GM21717 (cell line): ENCODE measurements at regions not wholly inside any gene's neighbourhood (a gene's known extent, or its start where the extent isn't known, plus 50 kb on each side); places are given as distances from the start of the nearest gene placed in this dataset.
"Not testable (repeated sequence)": the region's sequence is repeated elsewhere in the genome, so short reads cannot be mapped to it uniquely, and the experiment has no call there.

Experiments
- ATAC-seq: cut with Tn5 transposase; IDR thresholded peaks from one replicate; pipeline ENCODE4 v1.9.1; 2021; ENCODE audit warnings: mild to moderate bottlenecking, moderate library complexity; ENCODE audit not compliant: unreplicated experiment

- ATAC-seq: no peak
Measured at GRCh38 chr7:19381321-19381720, 236.1 kb upstream of the FERD3L start.

DNA sequence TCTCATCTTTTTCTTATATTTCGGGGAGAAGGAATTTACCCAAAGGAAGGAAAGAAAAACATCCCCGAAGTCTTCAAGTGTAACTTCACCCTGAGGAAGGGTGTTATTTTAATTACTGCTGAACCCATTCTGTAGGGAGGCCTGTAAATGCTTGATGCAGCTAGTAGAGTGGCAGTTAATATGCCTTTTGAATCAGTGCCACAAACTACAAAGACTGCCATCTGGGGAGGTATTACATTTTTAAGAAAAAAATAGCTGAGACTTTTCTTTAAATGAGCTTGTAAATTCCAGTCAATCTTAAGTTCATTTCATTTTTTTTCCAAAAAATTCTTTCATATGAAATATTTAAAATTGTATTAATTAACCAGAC lies 233.1 kb upstream of the FERD3L start:
- no peak for ATAC-seq

- no peak for ATAC-seq
Measured at GRCh38 chr7:19377611-19378344, 232.6 kb upstream of the FERD3L start.

GRCh38 chr7:19376538-19376937 lies 231.3 kb upstream of the FERD3L start:
- ATAC-seq: no peak

DNA sequence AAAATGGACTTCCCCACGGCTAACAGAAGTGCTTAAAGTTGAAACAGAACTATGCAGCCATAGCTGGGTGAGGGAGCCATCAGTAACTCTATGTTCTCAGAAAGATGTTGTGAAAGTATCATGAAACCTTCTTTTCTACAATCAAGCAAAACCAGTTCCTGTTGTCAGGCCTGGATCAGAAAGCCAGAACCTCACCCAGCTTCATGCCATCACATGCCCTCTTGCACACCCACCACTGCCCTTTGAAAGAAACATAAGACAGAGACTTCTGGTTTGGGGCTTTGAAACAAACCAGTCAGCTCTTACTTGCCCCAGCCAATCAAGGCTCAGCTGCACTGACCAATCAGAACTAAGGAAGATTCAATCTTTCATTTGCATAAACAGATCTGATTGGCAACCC lies 230.8 kb upstream of the FERD3L start:
- no peak for ATAC-seq

- no peak for ATAC-seq
Measured at GRCh38 chr7:19373334-19373733, 228.1 kb upstream of the FERD3L start.

DNA sequence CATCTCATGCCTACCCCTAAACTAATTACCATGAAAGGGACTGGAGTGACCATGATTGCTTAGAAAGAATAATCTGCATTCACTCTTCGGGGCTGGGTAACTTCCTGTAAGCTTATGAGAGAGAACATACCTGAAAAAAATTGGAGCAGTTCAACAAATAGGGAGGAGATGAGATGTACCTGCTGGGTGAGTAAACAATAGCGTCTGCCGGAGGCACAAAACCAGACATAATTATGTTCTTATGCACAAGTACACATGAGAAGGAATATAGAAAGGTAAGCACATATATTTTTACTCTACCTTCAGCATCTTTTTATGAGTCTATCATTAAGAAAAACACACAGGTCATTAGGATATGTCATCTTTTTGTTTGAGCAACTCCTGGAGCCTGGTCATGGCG lies 224.6 kb upstream of the FERD3L start:
- ATAC-seq: no peak

- ATAC-seq: no peak
Measured at GRCh38 chr7:19369182-19369581, 224.0 kb upstream of the FERD3L start.

DNA sequence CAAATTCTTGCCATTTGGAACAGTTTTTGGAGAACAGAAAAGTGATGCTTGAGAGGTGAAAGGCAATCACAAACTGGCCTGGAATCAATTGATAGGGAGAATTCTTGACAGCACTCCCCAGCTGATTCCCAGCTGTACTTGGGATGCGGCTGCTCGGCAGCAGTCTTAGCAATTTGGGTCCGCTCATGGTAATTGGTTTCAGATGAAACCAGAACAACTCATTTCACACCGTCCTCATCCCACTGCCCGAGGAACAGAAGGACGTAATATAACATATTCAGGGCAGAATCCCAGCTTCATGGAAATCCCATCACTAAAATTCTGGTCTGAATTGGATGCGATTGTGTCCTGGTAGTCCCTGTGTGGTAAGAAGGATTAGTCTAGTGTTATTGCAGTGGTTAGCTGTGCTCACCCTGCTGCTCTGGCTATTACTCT lies 223.3 kb upstream of the FERD3L start:
- no peak for ATAC-seq

DNA sequence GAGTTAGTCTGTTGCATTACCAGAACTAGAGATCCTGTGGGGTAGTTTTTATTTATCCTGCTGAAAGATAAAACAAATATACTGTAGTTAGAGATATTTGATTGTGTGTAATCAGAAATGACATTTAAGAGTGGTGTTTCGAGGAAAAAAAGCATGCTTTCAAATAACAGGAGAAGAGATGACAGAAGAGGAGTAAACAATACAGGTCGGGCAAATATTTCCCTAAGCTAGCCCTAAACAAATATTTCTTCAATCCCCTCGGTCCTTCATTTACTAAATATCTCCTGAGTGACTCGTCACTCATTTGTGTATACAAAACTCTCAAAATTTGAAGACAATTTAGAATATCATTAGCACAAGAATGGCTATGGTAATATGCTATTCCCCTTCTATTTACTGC lies 219.7 kb upstream of the FERD3L start:
- ATAC-seq: no peak

- no peak for ATAC-seq
Measured at GRCh38 chr7:19362099-19362498, 216.9 kb upstream of the FERD3L start.

DNA sequence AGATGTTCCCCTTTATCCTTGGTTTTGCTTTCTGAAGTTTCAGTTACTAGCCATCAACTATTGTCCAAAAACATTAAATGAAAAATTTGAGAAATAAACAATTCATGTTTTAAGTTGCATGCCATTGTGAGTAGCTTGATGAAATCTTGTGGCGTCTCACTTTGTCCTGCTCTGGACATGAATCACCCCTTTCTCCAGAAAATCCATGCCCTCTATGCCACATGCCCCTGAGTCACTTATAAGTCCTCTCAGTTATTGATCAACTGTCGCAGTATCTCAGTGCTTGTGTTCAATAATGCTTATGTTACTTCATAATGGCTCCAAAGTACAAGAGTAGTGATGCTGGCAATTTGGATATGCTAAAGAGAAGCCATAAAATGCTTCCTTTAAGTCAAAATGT lies 208.0 kb upstream of the FERD3L start:
- no peak for ATAC-seq

DNA sequence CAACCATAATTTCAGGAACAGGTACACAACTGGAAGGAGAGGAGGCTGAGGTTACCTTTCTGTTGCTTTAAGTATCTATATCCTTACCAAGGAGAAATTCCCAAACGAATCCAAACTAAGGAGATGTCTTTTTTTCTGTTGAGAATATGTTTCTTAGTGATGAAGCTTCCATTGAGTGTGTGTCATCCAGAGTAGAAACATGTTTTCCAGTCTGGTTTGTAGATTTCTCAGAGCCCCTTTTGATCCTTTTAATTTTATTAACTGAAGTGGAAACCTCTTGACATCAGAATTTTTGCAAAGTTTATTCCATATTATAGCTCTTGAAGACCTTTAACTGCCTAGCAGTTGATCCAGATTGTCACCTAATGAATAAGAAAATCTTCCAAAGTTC lies 207.1 kb upstream of the FERD3L start:
- no peak for ATAC-seq

GRCh38 chr7:19351341-19352304 lies 206.4 kb upstream of the FERD3L start:
- ATAC-seq: no peak

DNA sequence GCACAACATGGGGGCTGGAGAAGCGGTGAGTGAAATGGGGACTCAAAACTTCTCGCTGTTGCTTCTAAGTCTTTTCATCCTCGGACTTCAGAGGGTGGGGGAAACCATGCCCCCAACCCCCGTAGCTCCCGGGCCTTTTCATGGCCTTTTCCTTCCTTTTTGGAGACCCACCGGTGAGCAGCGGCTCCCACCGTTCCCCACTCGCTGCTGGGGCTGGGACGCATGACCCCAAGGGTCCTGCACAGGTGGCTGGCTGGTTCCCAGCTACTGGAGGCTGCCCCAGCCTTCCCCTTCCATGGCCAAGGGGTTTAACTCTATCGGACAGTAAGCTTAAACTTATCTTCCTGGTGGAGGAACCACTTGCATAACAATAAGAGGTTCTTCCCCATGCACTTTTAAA lies 194.3 kb upstream of the FERD3L start:
- no peak for ATAC-seq

DNA sequence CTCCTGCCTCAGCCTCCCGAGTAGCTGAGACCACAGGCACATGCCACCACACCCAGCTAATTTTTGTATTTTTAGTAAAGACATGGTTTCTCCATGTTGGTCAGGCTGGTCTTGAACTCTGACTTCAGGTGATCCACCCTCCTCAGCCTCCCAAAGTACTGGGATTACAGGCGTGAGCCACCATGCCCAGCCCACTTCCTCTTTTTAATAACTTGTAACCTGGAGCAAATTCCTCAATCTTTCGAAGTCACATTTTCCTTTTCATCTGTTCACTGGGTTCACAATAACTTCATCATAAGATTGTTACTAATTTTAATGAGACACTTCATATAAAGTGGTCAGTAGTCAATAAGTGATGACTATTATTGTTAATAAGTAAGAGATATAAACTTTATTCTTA lies 193.3 kb upstream of the FERD3L start:
- not testable (repeated sequence) for ATAC-seq

DNA sequence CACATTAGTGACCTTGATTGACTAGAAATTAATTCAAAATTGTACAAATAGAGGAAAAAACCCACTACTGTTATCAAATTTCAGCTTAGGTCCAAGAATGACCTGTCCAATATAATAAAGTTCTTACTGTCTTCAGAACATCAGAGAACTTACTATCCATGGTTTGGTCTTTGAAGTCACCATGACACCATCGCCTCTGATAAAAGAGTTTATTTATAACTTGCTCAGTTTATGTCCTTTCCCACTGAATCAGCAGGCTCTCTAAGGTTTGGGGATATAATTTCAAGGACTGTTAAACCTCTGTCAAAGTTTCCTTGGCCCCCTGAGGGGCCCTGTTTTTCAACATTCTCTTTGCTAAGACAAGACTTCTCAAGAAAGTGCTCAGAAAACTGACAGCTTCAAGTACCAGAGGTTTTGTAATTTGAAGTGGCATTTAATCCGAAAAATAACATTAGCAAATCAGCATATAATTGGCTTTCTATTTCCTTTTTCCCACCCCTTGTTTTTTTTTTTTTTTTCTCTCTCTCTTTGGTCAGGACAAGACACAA lies 191.7 kb upstream of the FERD3L start:
- ATAC-seq: no peak

DNA sequence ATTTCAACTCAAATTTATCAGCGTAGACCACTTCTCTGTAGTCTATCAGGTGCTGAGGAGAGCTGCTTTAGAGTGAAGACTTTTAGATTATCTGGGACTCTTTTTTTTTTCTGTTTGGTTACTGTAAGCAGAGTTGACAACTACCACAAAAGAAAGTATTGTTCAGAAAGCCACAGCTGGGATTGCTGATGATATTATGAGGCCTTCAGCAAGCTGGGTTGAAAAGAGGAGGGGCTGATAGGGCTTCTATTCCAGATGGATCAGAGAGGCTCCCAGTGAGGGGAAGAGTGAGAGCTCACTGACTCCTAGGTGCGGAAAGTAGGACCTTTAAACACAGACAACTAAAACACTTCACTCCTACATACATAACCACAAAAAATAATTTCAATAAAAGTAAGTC lies 188.5 kb upstream of the FERD3L start:
- no peak for ATAC-seq

GRCh38 chr7:19327018-19327417 lies 181.8 kb upstream of the FERD3L start:
- ATAC-seq: no peak

DNA sequence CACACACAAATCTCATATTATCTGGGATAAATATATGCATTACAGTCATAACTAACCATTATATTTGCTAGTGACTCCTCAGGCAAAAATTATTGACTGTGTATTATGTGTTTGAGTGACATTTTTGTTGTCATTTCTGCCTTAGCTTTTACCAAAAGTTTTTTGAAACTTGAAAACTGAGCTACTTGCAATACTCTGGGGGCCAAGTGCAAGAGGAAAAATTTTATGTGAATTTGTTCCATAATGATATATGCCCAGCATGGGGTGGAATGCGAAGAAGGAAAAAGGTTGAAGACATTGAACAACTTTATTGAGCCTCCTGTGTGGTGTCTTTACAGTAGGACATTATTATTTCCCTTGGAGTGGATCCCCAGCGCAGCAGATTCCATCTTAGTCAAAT lies 176.8 kb upstream of the FERD3L start:
- no peak for ATAC-seq

GRCh38 chr7:19318287-19318686 lies 173.1 kb upstream of the FERD3L start:
- no peak for ATAC-seq

DNA sequence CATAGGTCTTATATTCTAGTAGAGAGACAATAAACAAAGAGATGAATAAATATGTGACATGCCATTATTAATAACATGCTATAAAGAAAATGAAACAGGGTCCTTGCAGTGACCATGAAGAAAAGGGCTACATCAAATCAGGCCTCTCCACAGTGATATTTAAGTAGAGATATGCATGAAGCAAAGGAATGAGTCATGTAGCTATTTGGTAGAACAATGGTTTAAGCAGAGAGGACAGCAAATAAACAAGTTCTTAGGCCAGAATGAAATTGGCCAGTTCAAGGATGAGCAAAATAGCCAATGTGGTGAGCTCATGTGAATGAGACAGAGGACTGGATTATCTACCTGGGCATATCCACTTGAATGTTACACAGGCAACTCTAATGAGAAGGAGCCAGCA lies 172.2 kb upstream of the FERD3L start:
- no peak for ATAC-seq
